ENCODE measurements at regions not wholly inside any gene's neighbourhood (a gene's known extent, or its start where the extent isn't known, plus 50 kb on each side); places are given as distances from the start of the nearest gene placed in this dataset.

DNA sequence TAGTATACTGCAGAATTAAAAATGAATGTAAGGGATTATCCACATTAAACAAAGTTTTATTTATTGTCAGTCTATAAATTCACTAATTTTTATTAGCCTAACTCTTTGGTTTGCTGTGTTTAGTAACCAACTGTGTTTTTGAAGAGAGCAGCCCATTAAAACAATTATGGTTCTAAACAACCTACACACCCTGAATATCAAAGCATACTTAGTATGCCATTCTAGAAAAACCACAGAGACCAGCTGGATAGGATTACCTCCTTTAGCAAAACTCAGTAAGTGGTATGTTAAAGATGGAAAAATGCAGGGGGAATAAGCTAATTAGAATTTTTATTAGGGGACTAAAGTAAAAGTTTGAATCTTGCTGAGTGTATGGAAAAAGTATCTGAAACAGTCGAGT, 1981.7 kb upstream of the NUDT12 start:
- no peak for TF ChIP-seq EZH2 (IDR thresholded peaks at IDR 0.05; ENCODE audit: low read length)
- TF ChIP-seq, protein P1, sequence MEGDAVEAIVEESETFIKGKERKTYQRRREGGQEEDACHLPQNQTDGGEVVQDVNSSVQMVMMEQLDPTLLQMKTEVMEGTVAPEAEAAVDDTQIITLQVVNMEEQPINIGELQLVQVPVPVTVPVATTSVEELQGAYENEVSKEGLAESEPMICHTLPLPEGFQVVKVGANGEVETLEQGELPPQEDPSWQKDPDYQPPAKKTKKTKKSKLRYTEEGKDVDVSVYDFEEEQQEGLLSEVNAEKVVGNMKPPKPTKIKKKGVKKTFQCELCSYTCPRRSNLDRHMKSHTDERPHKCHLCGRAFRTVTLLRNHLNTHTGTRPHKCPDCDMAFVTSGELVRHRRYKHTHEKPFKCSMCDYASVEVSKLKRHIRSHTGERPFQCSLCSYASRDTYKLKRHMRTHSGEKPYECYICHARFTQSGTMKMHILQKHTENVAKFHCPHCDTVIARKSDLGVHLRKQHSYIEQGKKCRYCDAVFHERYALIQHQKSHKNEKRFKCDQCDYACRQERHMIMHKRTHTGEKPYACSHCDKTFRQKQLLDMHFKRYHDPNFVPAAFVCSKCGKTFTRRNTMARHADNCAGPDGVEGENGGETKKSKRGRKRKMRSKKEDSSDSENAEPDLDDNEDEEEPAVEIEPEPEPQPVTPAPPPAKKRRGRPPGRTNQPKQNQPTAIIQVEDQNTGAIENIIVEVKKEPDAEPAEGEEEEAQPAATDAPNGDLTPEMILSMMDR (optimal IDR thresholded peaks at IDR 0.05 in 1 of 3, IDR thresholded peaks at IDR 0.05 in 1 of 3, conservative IDR thresholded peaks at IDR 0.05 in 1 of 3; ENCODE audit: extremely low read depth in 1 of 3, insufficient read depth in 2 of 3, low read length in 3 of 3): no peak
